Sigmoid colon (tissue), 6 donors: ENCODE measurements at regions not wholly inside any gene's neighbourhood (a gene's known extent, or its start where the extent isn't known, plus 50 kb on each side); places are given as distances from the start of the nearest gene placed in this dataset.

ENCODE experiments used
- DNase-seq: peaks from one replicate; pipeline ENCODE4 v3.0.0-alpha.2; 2019
- H3K27ac ChIP-seq, 4 donors: fragments of 200-600 bp; sonication (generic); one replicate each; pipeline ENCODE4 v1.5.1; 2016 to 2019; ENCODE audit warnings: mild to moderate bottlenecking in 1 of 4
- H3K27me3 ChIP-seq, 3 donors: fragments of 200-600 bp; sonication (generic); one replicate each; pipeline ENCODE4 v1.5.1; 2019; ENCODE audit warnings: mild to moderate bottlenecking in 1 of 3
- H3K36me3 ChIP-seq, 4 donors: fragments of 200-600 bp; sonication (generic); one replicate each; pipeline ENCODE4 v1.5.1; 2016 to 2019
- H3K4me1 ChIP-seq, 4 donors: fragments of 200-600 bp; sonication (generic); one replicate each; pipeline ENCODE4 v1.5.1; 2017 to 2019
- H3K4me3 ChIP-seq, 4 donors: fragments of 200-600 bp; sonication (generic); one replicate each; pipeline ENCODE4 v1.5.1; 2017 to 2019; ENCODE audit warnings: mild to moderate bottlenecking in 2 of 4, moderate library complexity in 1 of 4
- H3K9me3 ChIP-seq, 4 donors: fragments of 200-600 bp in 3 of 4; sonication (generic) in 3 of 4; one replicate each; pipeline versions ENCODE4 v1.5.1 to v1.6.1; 2013 to 2019
- EP300 ChIP-seq, 4 donors: sonication (generic); formaldehyde crosslinking; IDR thresholded peaks; one replicate each; pipeline ENCODE4 v1.6.1; 2017; ENCODE audit warnings: antibody characterized with exemption in 4 of 4
- POLR2A ChIP-seq, 2 donors: fragments of 450-650 bp; IDR thresholded peaks; one replicate each; pipeline ENCODE4 v1.6.1; 2016; ENCODE audit warnings: antibody characterized with exemption in 2 of 2, mild to moderate bottlenecking in 2 of 2, moderate library complexity in 2 of 2
- POLR2AphosphoS5 ChIP-seq, 4 donors: sonication (generic); formaldehyde crosslinking; IDR thresholded peaks; one replicate each; pipeline ENCODE4 v1.6.1; 2017; ENCODE audit warnings: antibody characterized with exemption in 4 of 4
- WGBS, 2 donors: extraction: QIAGEN DNeasy Blood & Tissue Kit; methylation state at CpG; one replicate each; pipeline ENCODE4 v1.1.7; 2013; 5-methylcytosine and 5-hydroxymethylcytosine counted together
- intact Hi-C: fragments of 100-400 bp; cut with DNase I; formaldehyde crosslinking; loops from one replicate; pipeline ENCODE4 v1.15.1; 2023
- small RNA-seq, 3 donors: library from RNA; depleted of rRNA; stranded (forward); fragments of <200 nt; gene quantifications; one replicate each; pipeline ENCODE3, GENCODE V24; 2016
- TF ChIP-seq, protein P1 (sequence below), 4 experiments: fragments of 450-650 bp in 3 of 4; fragments of 200-600 bp in 1 of 4; IDR thresholded peaks; one replicate each; pipeline ENCODE4 v1.5.1; 2016 to 2019; ENCODE audit warnings: antibody characterized with exemption in 4 of 4, mild to moderate bottlenecking in 3 of 4, moderate library complexity in 2 of 4
- donor health status: healthy with polysubstance abuse.
- donor health status: healthy.

DNA sequence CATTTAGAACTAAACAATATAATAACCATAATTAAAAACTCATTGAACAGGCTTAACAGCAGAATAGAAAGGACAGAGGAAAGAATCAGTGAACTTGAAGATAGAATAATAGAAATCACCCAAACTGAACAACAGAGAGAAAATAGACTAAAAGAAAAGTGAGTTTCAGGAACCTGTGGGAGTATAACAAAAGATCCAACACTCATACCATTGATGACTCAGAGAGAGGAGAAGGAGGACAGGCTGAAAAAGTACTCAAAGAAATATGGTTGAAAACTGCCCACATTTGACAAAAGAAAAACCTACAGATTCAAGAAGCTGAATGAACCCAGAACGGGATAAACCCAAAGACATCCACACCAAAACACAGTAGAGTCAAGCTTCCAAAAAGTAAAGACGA is 54.2 kb upstream of the FMNL2 start:
- DNase-seq = no peak
- intact Hi-C loops = no loop called here
- H3K27ac ChIP-seq = no peak overlapping the region
- TF ChIP-seq POLR2AphosphoS5 (IDR thresholded peaks at IDR 0.05) (no peak), POLR2A (IDR thresholded peaks at IDR 0.05) (no peak), EP300 (IDR thresholded peaks at IDR 0.05) (no peak)
- TF ChIP-seq, protein P1, sequence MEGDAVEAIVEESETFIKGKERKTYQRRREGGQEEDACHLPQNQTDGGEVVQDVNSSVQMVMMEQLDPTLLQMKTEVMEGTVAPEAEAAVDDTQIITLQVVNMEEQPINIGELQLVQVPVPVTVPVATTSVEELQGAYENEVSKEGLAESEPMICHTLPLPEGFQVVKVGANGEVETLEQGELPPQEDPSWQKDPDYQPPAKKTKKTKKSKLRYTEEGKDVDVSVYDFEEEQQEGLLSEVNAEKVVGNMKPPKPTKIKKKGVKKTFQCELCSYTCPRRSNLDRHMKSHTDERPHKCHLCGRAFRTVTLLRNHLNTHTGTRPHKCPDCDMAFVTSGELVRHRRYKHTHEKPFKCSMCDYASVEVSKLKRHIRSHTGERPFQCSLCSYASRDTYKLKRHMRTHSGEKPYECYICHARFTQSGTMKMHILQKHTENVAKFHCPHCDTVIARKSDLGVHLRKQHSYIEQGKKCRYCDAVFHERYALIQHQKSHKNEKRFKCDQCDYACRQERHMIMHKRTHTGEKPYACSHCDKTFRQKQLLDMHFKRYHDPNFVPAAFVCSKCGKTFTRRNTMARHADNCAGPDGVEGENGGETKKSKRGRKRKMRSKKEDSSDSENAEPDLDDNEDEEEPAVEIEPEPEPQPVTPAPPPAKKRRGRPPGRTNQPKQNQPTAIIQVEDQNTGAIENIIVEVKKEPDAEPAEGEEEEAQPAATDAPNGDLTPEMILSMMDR (IDR thresholded peaks at IDR 0.05) = no peak
- no peaks in the 10 kb centered on the region for H3K4me1 ChIP-seq
- no peaks in the 10 kb centered on the region for H3K36me3 ChIP-seq
- 90 to 91% methylated on average over 2 of the region's 2 CpGs for WGBS, 2 donors
- H3K27me3 ChIP-seq = no peaks in the 10 kb centered on the region
- no peaks in the 10 kb centered on the region for H3K9me3 ChIP-seq
- no peak overlapping the region for H3K4me3 ChIP-seq

DNA sequence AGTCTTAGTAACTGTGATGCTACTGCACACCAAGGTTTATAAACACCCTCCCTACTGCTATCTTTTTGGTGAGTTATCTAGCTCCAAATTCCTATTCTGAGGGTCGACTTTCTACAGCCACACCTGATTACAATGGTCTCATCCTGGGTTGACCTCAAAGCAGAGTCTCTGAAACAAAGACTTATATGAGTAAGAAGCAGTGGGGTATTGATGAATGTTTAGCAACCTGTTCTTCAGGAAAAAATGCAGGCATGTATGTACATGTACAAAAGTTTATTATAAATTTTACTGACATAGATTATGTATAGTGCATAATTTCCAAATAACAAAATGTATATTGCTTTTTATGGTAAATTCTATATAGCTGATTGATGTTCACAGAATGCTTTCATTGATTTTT is 51.6 kb upstream of the FMNL2 start:
- no peaks in the 10 kb centered on the region for H3K9me3 ChIP-seq
- TF ChIP-seq, protein P1 (IDR thresholded peaks at IDR 0.05) = no peak
- TF ChIP-seq POLR2A (IDR thresholded peaks at IDR 0.05) (no peak), EP300 (IDR thresholded peaks at IDR 0.05) (no peak), POLR2AphosphoS5 (IDR thresholded peaks at IDR 0.05) (no peak)
- no peaks in the 10 kb centered on the region for H3K4me1 ChIP-seq
- no peak overlapping the region for H3K27ac ChIP-seq
- intact Hi-C loops = no loop called here
- 53 to 71% methylated on average over 1 of the region's 1 CpG for WGBS, 2 donors
- DNase-seq = no peak
- no peak overlapping the region for H3K4me3 ChIP-seq
- H3K36me3 ChIP-seq = no peaks in the 10 kb centered on the region
- no peaks in the 10 kb centered on the region for H3K27me3 ChIP-seq

DNA sequence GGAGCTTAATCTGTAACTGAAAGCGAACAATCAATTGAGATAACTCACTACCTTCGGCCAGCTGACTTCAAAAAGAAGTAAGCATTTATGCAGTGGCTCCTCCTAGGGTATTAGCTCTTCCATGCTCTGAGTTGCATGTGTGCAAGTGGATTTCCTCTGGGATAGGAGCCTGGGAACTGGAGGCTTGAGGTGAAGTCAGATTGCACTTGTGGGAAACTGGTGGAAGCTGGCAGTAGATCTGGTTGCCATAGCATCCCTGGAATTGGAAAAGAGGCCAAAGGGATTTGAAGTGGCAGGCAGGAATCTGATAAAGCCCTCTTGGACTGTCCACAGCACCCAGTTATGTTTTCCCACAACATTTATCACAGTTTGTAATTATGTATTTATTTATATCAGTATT is 50.6 kb upstream of the FMNL2 start:
- Histone ChIP-seq H3K27me3 (no peaks in the 10 kb centered on the region), H3K4me1 (no peaks in the 10 kb centered on the region), H3K9me3 (no peaks in the 10 kb centered on the region), H3K4me3 (no peak overlapping the region), H3K36me3 (no peaks in the 10 kb centered on the region), H3K27ac (no peak overlapping the region)
- no peak for DNase-seq
- TF ChIP-seq POLR2A (IDR thresholded peaks at IDR 0.05) (no peak), EP300 (IDR thresholded peaks at IDR 0.05) (no peak), POLR2AphosphoS5 (IDR thresholded peaks at IDR 0.05) (no peak)
- TF ChIP-seq, protein P1 (IDR thresholded peaks at IDR 0.05) = no peak
- WGBS, 2 donors = 90 to 94% methylated on average over 2 of the region's 2 CpGs
- intact Hi-C loops = no loop called here

Small RNA genes lying in the stretch of these regions (small RNA-seq; reads per million reads assigned to genes)
- gene RF00019 = 0 reads per million in 3 donors
